Inferior parietal cortex (tissue), 1 donor: ENCODE measurements at regions not wholly inside any gene's neighbourhood (a gene's known extent, or its start where the extent isn't known, plus 50 kb on each side); places are given as distances from the start of the nearest gene placed in this dataset.
"Not testable (repeated sequence)": the region's sequence is repeated elsewhere in the genome, so short reads cannot be mapped to it uniquely, and the experiment has no call there.

Experiments used
- DNase-seq: peaks from one replicate; pipeline ENCODE4 v3.0.0-alpha.2; 2016; ENCODE audit errors: extremely low spot score

- no peak for DNase-seq
Observed at GRCh38 chr7:69430384-69431021, 167.8 kb upstream of the AUTS2 start.

- DNase-seq: no peak
Observed at GRCh38 chr7:69431626-69432025, 166.6 kb upstream of the AUTS2 start.

- not testable (repeated sequence) for DNase-seq
Observed at GRCh38 chr7:69432276-69432675, 166.0 kb upstream of the AUTS2 start.

GRCh38 chr7:69433081-69433480, 165.2 kb upstream of the AUTS2 start:
- no peak for DNase-seq

GRCh38 chr7:69434398-69434815, 163.9 kb upstream of the AUTS2 start:
- no peak for DNase-seq

- DNase-seq: no peak
Observed at GRCh38 chr7:69435711-69436110, 162.6 kb upstream of the AUTS2 start.

- DNase-seq: no peak
Observed at GRCh38 chr7:69436946-69437345, 161.3 kb upstream of the AUTS2 start.

- DNase-seq: no peak
Observed at GRCh38 chr7:69438584-69439412, 159.5 kb upstream of the AUTS2 start.

GRCh38 chr7:69439636-69440325, 158.5 kb upstream of the AUTS2 start:
- no peak for DNase-seq

- DNase-seq: no peak
Observed at GRCh38 chr7:69440976-69441375, 157.3 kb upstream of the AUTS2 start.

GRCh38 chr7:69443136-69443535, 155.1 kb upstream of the AUTS2 start:
- no peak for DNase-seq

- DNase-seq: no peak
Observed at GRCh38 chr7:69445541-69445940, 152.7 kb upstream of the AUTS2 start.

- not testable (repeated sequence) for DNase-seq
Observed at GRCh38 chr7:69446213-69446612, 152.1 kb upstream of the AUTS2 start.

- no peak for DNase-seq
Observed at GRCh38 chr7:69448071-69448470, 150.2 kb upstream of the AUTS2 start.

GRCh38 chr7:69450456-69450855, 147.8 kb upstream of the AUTS2 start:
- DNase-seq: no peak

GRCh38 chr7:69451715-69452114, 146.6 kb upstream of the AUTS2 start:
- no peak for DNase-seq

- no peak for DNase-seq
Observed at GRCh38 chr7:69452797-69453196, 145.5 kb upstream of the AUTS2 start.

- no peak for DNase-seq
Observed at GRCh38 chr7:69457595-69458504, 140.4 kb upstream of the AUTS2 start.

GRCh38 chr7:69464035-69464434, 134.2 kb upstream of the AUTS2 start:
- DNase-seq: no peak

- DNase-seq: no peak
Observed at GRCh38 chr7:69465262-69465661, 133.0 kb upstream of the AUTS2 start.

- no peak for DNase-seq
Observed at GRCh38 chr7:69467826-69468225, 130.4 kb upstream of the AUTS2 start.

GRCh38 chr7:69476416-69476815, 121.9 kb upstream of the AUTS2 start:
- no peak for DNase-seq
